T1000 (cell line): ENCODE measurements at regions not wholly inside any gene's neighbourhood (a gene's known extent, or its start where the extent isn't known, plus 50 kb on each side); places are given as distances from the start of the nearest gene placed in this dataset.

Experiments used
- DNase-seq: peaks from one replicate; lab custom pipeline; 2025; ENCODE audit warnings: mixed read lengths; lab: John Stamatoyannopoulos, UW

- no peak for DNase-seq
These were observed 85.3 kb upstream of the BTBD3 start for GRCh38 chr20:11832397-11832796.

- no peak for DNase-seq
These were observed 84.8 kb upstream of the BTBD3 start for GRCh38 chr20:11832851-11833250.

- DNase-seq = no peak
These were observed 83.9 kb upstream of the BTBD3 start for GRCh38 chr20:11833825-11834224.

GRCh38 chr20:11838076-11838636 lies 79.5 kb upstream of the BTBD3 start:
- no peak for DNase-seq

GRCh38 chr20:11841972-11842461 lies 75.7 kb upstream of the BTBD3 start:
- DNase-seq = no peak

- DNase-seq = no peak
These were observed 74.4 kb upstream of the BTBD3 start for GRCh38 chr20:11843289-11843688.

- DNase-seq = no peak
These were observed 73.0 kb upstream of the BTBD3 start for GRCh38 chr20:11844691-11845090.

GRCh38 chr20:11845340-11845739 lies 72.4 kb upstream of the BTBD3 start:
- DNase-seq = no peak

- DNase-seq = no peak
These were observed 71.6 kb upstream of the BTBD3 start for GRCh38 chr20:11846131-11846530.

GRCh38 chr20:11847827-11848226 lies 69.9 kb upstream of the BTBD3 start:
- no peak for DNase-seq

- no peak for DNase-seq
These were observed 68.3 kb upstream of the BTBD3 start for GRCh38 chr20:11849270-11849915.

GRCh38 chr20:11849976-11850670 lies 67.6 kb upstream of the BTBD3 start:
- DNase-seq = peak; percentile 57

- DNase-seq = no peak
These were observed 66.8 kb upstream of the BTBD3 start for GRCh38 chr20:11850901-11851300.

- DNase-seq = no peak
These were observed 66.0 kb upstream of the BTBD3 start for GRCh38 chr20:11851646-11852045.

GRCh38 chr20:11852189-11852588 lies 65.5 kb upstream of the BTBD3 start:
- DNase-seq = no peak

- DNase-seq = no peak
These were observed 64.9 kb upstream of the BTBD3 start for GRCh38 chr20:11852811-11853210.

- DNase-seq = no peak
These were observed 64.3 kb upstream of the BTBD3 start for GRCh38 chr20:11853359-11853758.

GRCh38 chr20:11861479-11861878 lies 56.2 kb upstream of the BTBD3 start:
- no peak for DNase-seq

GRCh38 chr20:11867291-11867919 lies 50.3 kb upstream of the BTBD3 start:
- DNase-seq = no peak
